A549 (cell line): ENCODE measurements at regions not wholly inside any gene's neighbourhood (a gene's known extent, or its start where the extent isn't known, plus 50 kb on each side); places are given as distances from the start of the nearest gene placed in this dataset.

Experiments used
- ATAC-seq, 2 experiments: fragments of 200-7000 bp in 1 of 2; fragments of >200 bp in 1 of 2; cut with Nextera tagmentation in 1 of 2; cut with Tn5 transposase in 1 of 2; 3 replicates each; pipeline versions ENCODE4 v1.8.0 to v1.9.1; 2018 to 2020; ENCODE audit warnings: mild to moderate bottlenecking in 1 of 2, moderate library complexity in 1 of 2
- CTCF ChIA-PET: fragments of 300-600 bp; sonication (Branson Sonifier 250); formaldehyde crosslinking; extraction: SDS; loops from one replicate; lab custom pipeline; 2021; ENCODE audit warnings: antibody characterized with exemption, inconsistent platforms; lab: Yijun Ruan, JAX
- POLR2A ChIA-PET: fragments of 350-600 bp; formaldehyde crosslinking; extraction: SDS; loops from one replicate; lab custom pipeline; 2021; ENCODE audit warnings: antibody characterized with exemption, inconsistent platforms; lab: Yijun Ruan, JAX
- DNase-seq, 2 experiments: peaks; one replicate each; pipeline versions ENCODE4 v3.0.0 to v3.0.0-alpha.2; 2011 to 2016; ENCODE audit warnings: low read depth in 1 of 2, low spot score in 1 of 2
- FAIRE-seq: peaks from 2 replicates; lab custom pipeline; 2011; peaks lifted over from hg19 to GRCh38; lab: Jason Lieb, UNC
- H3K27ac ChIP-seq, 2 experiments: fragments of >200 bp; sonication (Bioruptor Twin); formaldehyde crosslinking; 3 replicates each; pipeline ENCODE4 v1.5.1; 2016 to 2017
- H3K4me1 ChIP-seq: fragments of >200 bp; sonication (Bioruptor Twin); formaldehyde crosslinking; 3 replicates; pipeline ENCODE4 v1.6.1; 2016
- H3K4me2 ChIP-seq: fragments of >200 bp; sonication (Bioruptor Twin); formaldehyde crosslinking; 3 replicates; pipeline ENCODE4 v1.6.1; 2016
- H3K4me3 ChIP-seq: fragments of >200 bp; sonication (Bioruptor Twin); formaldehyde crosslinking; 3 replicates; pipeline ENCODE4 v1.5.1; 2016
- H3K9me3 ChIP-seq: fragments of >200 bp; sonication (Bioruptor Twin); formaldehyde crosslinking; 3 replicates; pipeline ENCODE4 v1.6.1; 2016
- BCL3 ChIP-seq: fragments of >200 bp; sonication (Bioruptor Twin); formaldehyde crosslinking; IDR thresholded peaks from 3 replicates; pipeline ENCODE4 v1.6.1; 2016
- E2F6 ChIP-seq: IDR thresholded peaks from 2 replicates; pipeline ENCODE4 v1.6.1; 2012; ENCODE audit warnings: low read depth, borderline replicate concordance
- EHF ChIP-seq: fragments of 250-450 bp; sonication (Bioruptor Pico); IDR thresholded peaks from 2 replicates; pipeline ENCODE4 v1.5.0; 2020; ENCODE audit warnings: mild to moderate bottlenecking
- GATA3 ChIP-seq: IDR thresholded peaks from 2 replicates; pipeline ENCODE4 v1.6.1; 2012; ENCODE audit warnings: borderline replicate concordance
- HDAC2 ChIP-seq: fragments of 200-600 bp; sonication (generic); IDR thresholded peaks from 2 replicates; pipeline ENCODE4 v1.6.1; 2016
- HES2 ChIP-seq: fragments of >200 bp; sonication (Bioruptor Twin); formaldehyde crosslinking; IDR thresholded peaks from 2 replicates; pipeline ENCODE4 v1.6.1; 2016
- HOXA7 ChIP-seq: fragments of 250-450 bp; sonication (Bioruptor Pico); IDR thresholded peaks from 2 replicates; pipeline ENCODE4 v1.5.0; 2020; ENCODE audit warnings: mild to moderate bottlenecking, moderate library complexity
- MAFK ChIP-seq: fragments of 450-650 bp; IDR thresholded peaks from 2 replicates; pipeline ENCODE4 v1.6.1; 2014; ENCODE audit not compliant: partially characterized antibody
- MAX ChIP-seq: IDR thresholded peaks from 2 replicates; pipeline ENCODE4 v1.6.1; 2012
- MAZ ChIP-seq: fragments of 150-350 bp; IDR thresholded peaks from 2 replicates; pipeline ENCODE4 v1.6.1; 2014; ENCODE audit warnings: antibody characterized with exemption, low read depth, low read length, borderline replicate concordance
- MYC ChIP-seq: IDR thresholded peaks from 2 replicates; pipeline ENCODE4 v1.6.1; 2012; ENCODE audit warnings: mild to moderate bottlenecking, inconsistent platforms, low read length, improper control_type of control experiment, borderline replicate concordance
- NFE2L2 ChIP-seq: fragments of 150-350 bp; conservative IDR thresholded peaks from 2 replicates; pipeline ENCODE4 v1.6.1; 2014; ENCODE audit warnings: low read length
- NPAS2 ChIP-seq: fragments of 250-450 bp; sonication (Bioruptor Pico); IDR thresholded peaks from 2 replicates; pipeline ENCODE4 v1.8.0; 2022; ENCODE audit warnings: mild to moderate bottlenecking, moderate library complexity, borderline replicate concordance
- NR3C1 ChIP-seq: fragments of >200 bp; sonication (Bioruptor Twin); formaldehyde crosslinking; IDR thresholded peaks from 3 replicates; pipeline ENCODE4 v1.6.1; 2017
- POLR2A ChIP-seq: IDR thresholded peaks from 2 replicates; pipeline ENCODE4 v1.6.1; 2012; ENCODE audit warnings: mild to moderate bottlenecking, low read length
- RNF2 ChIP-seq: fragments of 200-600 bp; sonication (generic); IDR thresholded peaks from 2 replicates; pipeline ENCODE4 v1.6.1; 2016; ENCODE audit warnings: low read depth, mild to moderate bottlenecking, antibody characterized with exemption, moderate library complexity, borderline replicate concordance
- USF2 ChIP-seq: fragments of 450-650 bp; IDR thresholded peaks from 2 replicates; pipeline ENCODE4 v1.6.1; 2014; ENCODE audit warnings: antibody characterized with exemption
- ZC3H11A ChIP-seq: fragments of 450-650 bp; IDR thresholded peaks from 2 replicates; pipeline ENCODE4 v1.6.1; 2014; ENCODE audit warnings: antibody characterized with exemption, mild to moderate bottlenecking
- ZNF302 ChIP-seq: fragments of 250-450 bp; sonication (Bioruptor Pico); IDR thresholded peaks from 2 replicates; pipeline ENCODE4 v1.9.0; 2021; ENCODE audit warnings: inconsistent platforms, mild to moderate bottlenecking, moderate library complexity
- ZSCAN20 ChIP-seq: fragments of 250-450 bp; sonication (Bioruptor Pico); IDR thresholded peaks from 2 replicates; pipeline ENCODE4 v1.8.0; 2022; ENCODE audit warnings: mild to moderate bottlenecking, moderate library complexity
- WGBS: methylation state at CpG from one replicate; pipeline ENCODE4 v1.1.6; 2017; ENCODE audit errors: missing lambda C conversion rate; 5-methylcytosine and 5-hydroxymethylcytosine counted together

GRCh38 chr13:26949701-26950502 is 189.3 kb upstream of the GPR12 start:
- WGBS: 61% methylated on average over 14 of the region's 14 CpGs
- DNase-seq: no peak
- no peaks in the 10 kb centered on the region for H3K9me3 ChIP-seq
- no peak overlapping the region for H3K4me2 ChIP-seq
- H3K4me3 ChIP-seq: no peak overlapping the region
- no peaks in the 10 kb centered on the region for H3K4me1 ChIP-seq
- no peak overlapping the region for H3K27ac ChIP-seq
- no peak for ATAC-seq
- ChIA-PET POLR2A (no interaction called here), CTCF (interaction anchor here (0.9 to 15.8 kb wide), 9 partner anchors 9 to 876 kb away, joined by 3 to 197 read pairs (median 3); no protein-coding TSS in a partner anchor)
- FAIRE-seq: no peak
- TF ChIP-seq ZC3H11A (no peak), POLR2A (no peak), MAFK (no peak), MAX (no peak), USF2 (no peak), ZSCAN20 (CRISPR knock-in tag) (no peak), ZNF302 (CRISPR knock-in tag) (no peak), NPAS2 (CRISPR knock-in tag) (no peak), E2F6 (no peak), GATA3 (no peak), NR3C1 (no peak), NFE2L2 (no peak), MYC (no peak)

GRCh38 chr13:26948353-26948752 is 187.8 kb upstream of the GPR12 start:
- DNase-seq: no peak
- H3K9me3 ChIP-seq: no peaks in the 10 kb centered on the region
- ChIA-PET CTCF (interaction anchor here (1.0 to 15.8 kb wide), 6 partner anchors 18 to 411 kb away, joined by 3 to 197 read pairs (median 4); no protein-coding TSS in a partner anchor), POLR2A (no interaction called here)
- H3K4me2 ChIP-seq: no peak overlapping the region
- no peak for ATAC-seq
- H3K4me3 ChIP-seq: no peak overlapping the region
- H3K27ac ChIP-seq: no peak overlapping the region
- TF ChIP-seq EHF (CRISPR knock-in tag) (no peak), HOXA7 (CRISPR knock-in tag) (no peak), HES2 (no peak), MAZ (no peak), RNF2 (no peak), GATA3 (no peak), HDAC2 (no peak), NFE2L2 (no peak), ZSCAN20 (CRISPR knock-in tag) (no peak), BCL3 (no peak)
- no peaks in the 10 kb centered on the region for H3K4me1 ChIP-seq
- FAIRE-seq: no peak
- 100% methylated on average over 4 of the region's 4 CpGs for WGBS
